SU-DHL-6 (cell line): ENCODE measurements at regions not wholly inside any gene's neighbourhood (a gene's known extent, or its start where the extent isn't known, plus 50 kb on each side); places are given as distances from the start of the nearest gene placed in this dataset.

Source experiments
- H2AFZ ChIP-seq: fragments of 200-600 bp; sonication (generic); 2 replicates; pipeline ENCODE4 v1.6.1; 2014; ENCODE audit warnings: low read depth, mild to moderate bottlenecking, moderate library complexity, mixed read lengths, antibody characterized with exemption, low read length; ENCODE audit not compliant: severe bottlenecking
- H3F3A ChIP-seq: fragments of 200-600 bp; shearing (Covaris generic); 2 replicates; pipeline ENCODE4 v1.6.0; 2016; ENCODE audit warnings: antibody characterized with exemption, mild to moderate bottlenecking; ENCODE audit not compliant: insufficient read depth
- H3K27ac ChIP-seq: fragments of 200-600 bp; sonication (generic); 2 replicates; pipeline ENCODE4 v1.5.1; 2016; ENCODE audit warnings: low read depth, mild to moderate bottlenecking, low read length, moderate library complexity, mixed read lengths
- H3K27me3 ChIP-seq: fragments of 200-600 bp; sonication (generic), shearing (Covaris generic); 2 replicates; pipeline ENCODE4 v1.6.0; 2014; ENCODE audit warnings: mild to moderate bottlenecking, low read length
- H3K36me3 ChIP-seq: fragments of 200-600 bp; sonication (generic); 2 replicates; pipeline ENCODE4 v1.6.1; 2014; ENCODE audit warnings: mild to moderate bottlenecking, low read length, mixed read lengths
- H3K4me2 ChIP-seq: fragments of 300-600, 200-600 bp; shearing (Covaris generic), sonication (generic); 2 replicates; pipeline ENCODE4 v1.6.0; 2014; ENCODE audit warnings: low read length, low read depth, mild to moderate bottlenecking; ENCODE audit not compliant: poor library complexity, severe bottlenecking
- H3K4me3 ChIP-seq: fragments of 200-600 bp; sonication (generic); 2 replicates; pipeline ENCODE4 v1.5.1; 2014; ENCODE audit warnings: antibody characterized with exemption, low read length, mild to moderate bottlenecking, mixed read lengths; ENCODE audit not compliant: insufficient read depth, poor library complexity, severe bottlenecking
- H3K79me2 ChIP-seq: fragments of 200-600 bp; sonication (generic); 2 replicates; pipeline ENCODE4 v1.6.1; 2014; ENCODE audit warnings: mild to moderate bottlenecking, low read length, moderate library complexity; ENCODE audit not compliant: insufficient read depth
- H3K9ac ChIP-seq: fragments of 200-600 bp; sonication (generic); 2 replicates; pipeline ENCODE4 v1.7.0; 2014; ENCODE audit warnings: mild to moderate bottlenecking, low read length
- H3K9me2 ChIP-seq: fragments of 200-600 bp; sonication (generic); replicated peaks from 2 replicates; pipeline ENCODE4 v1.6.1; 2014; ENCODE audit warnings: low read length; ENCODE audit not compliant: insufficient read depth
- H3K9me3 ChIP-seq: fragments of 200-600 bp; sonication (generic); 2 replicates; pipeline ENCODE4 v1.6.1; 2014; ENCODE audit warnings: low read length, mixed read lengths; ENCODE audit not compliant: insufficient read depth
- H4K20me1 ChIP-seq: fragments of 200-600 bp; sonication (generic); 2 replicates; pipeline ENCODE4 v1.6.1; 2014; ENCODE audit warnings: low read depth, mild to moderate bottlenecking, antibody characterized with exemption, low read length, moderate library complexity, mixed read lengths
- CTCF ChIP-seq: fragments of 200-600 bp; sonication (generic); IDR thresholded peaks from one replicate; pipeline ENCODE4 v1.5.1; 2017; ENCODE audit warnings: antibody characterized with exemption, mild to moderate bottlenecking, low read length, moderate library complexity; ENCODE audit not compliant: insufficient read depth, poor library complexity, severe bottlenecking
- EZH2phosphoT487 ChIP-seq: fragments of 200-600 bp; sonication (generic), shearing (Covaris generic); conservative IDR thresholded peaks from 2 replicates; pipeline ENCODE4 v1.6.1; 2018; ENCODE audit warnings: mild to moderate bottlenecking, antibody characterized with exemption, low read length, moderate library complexity, mixed read lengths

GRCh38 chr2:144645083-144645778 lies 125.3 kb upstream of the ZEB2 start:
- TF ChIP-seq CTCF = no peak
- TF ChIP-seq EZH2phosphoT487 = no peak
- H2AFZ ChIP-seq = no peak overlapping the region
- no peaks in the 10 kb centered on the region for H4K20me1 ChIP-seq

GRCh38 chr2:144644549-144644948 lies 124.6 kb upstream of the ZEB2 start:
- Histone ChIP-seq H3K36me3 (no peaks in the 10 kb centered on the region), H4K20me1 (no peaks in the 10 kb centered on the region), H3K27ac (no peak overlapping the region), H3K79me2 (no peaks in the 10 kb centered on the region), H3K27me3 (no peaks in the 10 kb centered on the region), H3K9me2 (no peaks in the 10 kb centered on the region), H3K9me3 (no peaks in the 10 kb centered on the region), H3K4me2 (no peak overlapping the region), H3F3A (no peaks in the 10 kb centered on the region), H3K9ac (no peak overlapping the region), H2AFZ (no peak overlapping the region), H3K4me3 (no peak overlapping the region)
- no peak for TF ChIP-seq EZH2phosphoT487
- no peak for TF ChIP-seq CTCF

More at GRCh38 chr2:144645083-144645778, 125.3 kb upstream of the ZEB2 start:
- H3K9me3 ChIP-seq = no peaks in the 10 kb centered on the region
- no peak overlapping the region for H3K9ac ChIP-seq
- no peaks in the 10 kb centered on the region for H3K9me2 ChIP-seq
- H3K36me3 ChIP-seq = no peaks in the 10 kb centered on the region
- no peak overlapping the region for H3K4me2 ChIP-seq
- H3F3A ChIP-seq = no peaks in the 10 kb centered on the region
- no peaks in the 10 kb centered on the region for H3K79me2 ChIP-seq
- H3K27me3 ChIP-seq = no peaks in the 10 kb centered on the region
- H3K27ac ChIP-seq = no peak overlapping the region
- H3K4me3 ChIP-seq = no peak overlapping the region

- H3K4me2 ChIP-seq = no peak overlapping the region
- no peaks in the 10 kb centered on the region for H3K27me3 ChIP-seq
- H2AFZ ChIP-seq = no peak overlapping the region
- H4K20me1 ChIP-seq = no peaks in the 10 kb centered on the region
- H3K9me3 ChIP-seq = no peaks in the 10 kb centered on the region
- TF ChIP-seq EZH2phosphoT487 (no peak), CTCF (no peak)
- no peaks in the 10 kb centered on the region for H3F3A ChIP-seq
- H3K79me2 ChIP-seq = no peaks in the 10 kb centered on the region
- no peaks in the 10 kb centered on the region for H3K9me2 ChIP-seq
- H3K27ac ChIP-seq = no peak overlapping the region
- no peak overlapping the region for H3K4me3 ChIP-seq
- H3K9ac ChIP-seq = no peak overlapping the region
- H3K36me3 ChIP-seq = no peaks in the 10 kb centered on the region
These were observed 123.8 kb upstream of the ZEB2 start for GRCh38 chr2:144643537-144644336.
